IPS-NIHi11 (cell line): ENCODE measurements at regions not wholly inside any gene's neighbourhood (a gene's known extent, or its start where the extent isn't known, plus 50 kb on each side); places are given as distances from the start of the nearest gene placed in this dataset.
A peak's percentile ranks its signal among the peaks of the same experiment; 100 is the strongest.
"Not testable (repeated sequence)": the region's sequence is repeated elsewhere in the genome, so short reads cannot be mapped to it uniquely, and the experiment has no call there.

Experiments
- DNase-seq: peaks from one replicate; pipeline ENCODE4 v3.0.0; 2012; ENCODE audit warnings: mixed read lengths, low spot score

DNA sequence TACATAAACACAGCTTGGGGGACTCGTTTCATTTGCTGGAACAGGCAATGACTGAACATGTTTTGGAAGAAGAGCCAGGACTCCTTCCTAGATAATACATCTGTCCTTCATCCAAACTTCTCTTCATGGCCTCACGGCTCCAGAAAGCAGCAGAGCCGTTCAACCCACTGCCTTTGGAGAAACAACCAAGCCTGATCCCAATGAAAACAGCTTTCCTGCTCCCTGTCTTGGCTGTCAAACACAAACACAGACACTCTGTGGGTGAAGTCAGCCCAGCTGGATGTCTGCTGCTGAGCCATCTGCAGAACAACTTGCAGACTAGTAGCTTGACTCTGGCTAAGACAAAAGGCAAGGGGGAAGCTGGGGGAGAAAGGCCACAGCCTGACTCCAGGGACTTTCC lies 345.1 kb upstream of the PSMD7 start:
- DNase-seq = no peak

DNA sequence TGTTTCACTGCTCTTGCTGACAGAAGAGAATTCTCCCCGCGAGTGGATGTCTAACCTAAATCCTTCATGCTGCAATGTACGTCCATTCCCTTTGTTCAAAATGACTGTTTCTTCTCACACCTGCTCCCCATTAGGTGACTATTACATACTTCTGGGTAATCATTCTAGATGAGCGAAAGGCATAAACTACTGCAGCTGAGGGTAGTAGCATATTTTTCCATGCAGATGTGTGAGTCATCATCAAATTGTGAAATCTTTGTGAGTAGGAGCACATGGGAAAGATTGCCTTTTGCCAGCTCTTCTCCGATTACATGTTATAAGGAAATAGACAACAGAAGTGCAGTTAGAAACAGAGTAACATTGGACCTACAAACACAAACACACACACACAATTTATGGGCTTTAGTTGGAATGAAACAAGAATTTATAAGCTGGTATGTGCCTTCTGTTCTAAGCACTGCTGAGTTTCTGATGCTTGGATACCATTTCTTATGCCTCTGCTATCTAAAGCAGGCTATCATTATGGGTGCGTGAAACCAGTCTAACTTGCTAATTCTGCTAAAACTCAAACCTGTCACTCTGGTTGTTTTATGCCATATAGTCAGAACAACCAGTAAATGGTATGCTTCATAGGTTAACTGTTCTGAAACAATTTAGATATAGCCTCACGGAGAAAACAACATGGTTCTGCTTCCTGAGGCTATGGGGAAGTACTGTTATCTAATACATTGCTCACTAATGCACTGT lies 346.9 kb upstream of the PSMD7 start:
- no peak for DNase-seq

DNA sequence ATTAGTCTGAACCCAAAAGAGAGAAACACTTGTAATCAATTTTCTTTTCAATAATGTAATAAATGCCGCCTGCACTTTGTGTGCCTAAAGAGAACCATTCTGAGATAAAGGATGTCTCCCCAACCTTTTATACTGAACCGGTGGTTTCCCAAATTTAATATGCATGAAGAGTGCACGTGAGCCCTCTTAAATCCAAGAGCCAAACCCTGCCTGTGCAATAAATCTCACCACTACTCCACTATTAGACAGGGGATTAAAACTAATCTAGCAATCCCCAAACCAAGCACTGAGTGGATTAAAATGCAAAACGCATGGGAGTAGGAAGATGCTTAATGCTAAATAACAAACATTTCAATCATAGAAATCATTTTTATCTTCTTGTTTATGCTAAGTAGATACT lies 351.0 kb upstream of the PSMD7 start:
- no peak for DNase-seq

DNA sequence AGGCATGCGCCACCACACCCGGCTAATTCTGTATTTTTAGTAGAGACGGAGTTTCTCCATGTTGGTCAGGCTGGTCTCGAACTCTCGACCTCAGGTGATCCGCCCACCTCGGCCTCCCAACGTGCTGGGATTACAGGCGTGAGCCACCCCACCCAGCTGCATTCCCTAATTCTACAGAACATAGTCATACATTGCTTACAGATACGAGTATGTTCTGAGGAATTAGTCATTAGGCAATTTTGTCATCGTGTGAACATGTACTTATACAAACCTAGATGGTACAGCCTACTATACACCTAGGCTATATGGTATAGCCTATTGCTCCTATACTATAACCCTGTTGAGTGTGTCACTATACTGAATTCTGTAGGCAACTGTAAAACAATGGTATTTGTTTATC lies 353.4 kb upstream of the PSMD7 start:
- DNase-seq = not testable (repeated sequence)

DNA sequence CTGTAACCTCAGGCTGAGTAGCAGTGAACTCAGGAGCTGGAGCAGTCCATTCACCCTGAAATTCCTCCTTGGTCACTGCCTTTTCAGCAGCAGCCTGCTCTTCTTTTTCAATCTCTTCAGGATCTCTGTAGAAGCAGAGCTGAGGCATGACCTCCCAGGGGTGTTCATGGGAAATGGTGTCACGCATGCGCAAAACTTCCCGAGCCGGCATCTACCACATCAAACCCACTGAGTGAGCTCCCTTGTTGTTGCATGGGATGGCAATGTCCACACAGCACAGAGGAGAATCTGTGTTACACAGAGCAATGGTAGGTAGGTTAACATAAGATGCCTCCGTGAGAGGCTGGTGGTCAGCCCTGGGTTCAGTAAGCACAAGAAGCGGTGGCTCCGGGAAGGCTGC lies 355.8 kb upstream of the PSMD7 start:
- DNase-seq = not testable (repeated sequence)

DNA sequence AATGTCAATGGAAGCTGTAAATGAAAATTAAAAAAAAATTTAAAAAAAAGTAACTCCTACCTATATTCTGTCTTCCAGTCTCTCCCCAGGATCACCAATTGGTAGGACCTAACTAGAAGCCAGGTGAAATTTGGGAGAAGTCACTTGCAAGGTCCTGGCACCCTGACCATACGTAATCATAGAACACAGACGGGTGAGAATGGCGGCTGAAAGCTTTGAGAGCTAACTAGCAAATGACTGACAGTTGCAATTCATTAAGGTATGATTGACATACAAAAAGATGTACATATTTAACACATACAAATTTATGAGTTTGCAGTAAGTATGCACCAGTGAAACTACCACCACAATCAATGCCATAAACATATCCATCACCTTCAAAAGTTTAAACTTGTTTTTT lies 372.7 kb upstream of the PSMD7 start:
- DNase-seq = no peak

DNA sequence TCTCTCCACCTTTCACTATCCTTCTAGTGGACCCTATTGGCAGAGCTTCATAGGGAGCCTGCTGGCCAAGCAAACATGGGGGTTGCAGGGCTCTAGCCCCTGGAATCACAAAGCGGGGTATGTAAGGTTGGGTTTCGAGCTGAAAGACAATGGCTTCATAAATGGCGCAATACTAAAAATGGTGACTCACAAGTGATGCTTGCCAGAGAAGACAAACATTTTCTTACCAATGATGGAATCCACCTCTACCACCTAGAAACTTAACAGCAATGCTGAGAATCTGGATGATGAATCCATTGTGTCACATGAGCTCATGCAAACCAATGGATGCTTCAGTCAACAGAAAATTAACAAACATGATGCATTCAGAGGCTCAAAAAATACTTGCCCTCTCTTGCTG lies 375.3 kb upstream of the PSMD7 start:
- DNase-seq = no peak

DNA sequence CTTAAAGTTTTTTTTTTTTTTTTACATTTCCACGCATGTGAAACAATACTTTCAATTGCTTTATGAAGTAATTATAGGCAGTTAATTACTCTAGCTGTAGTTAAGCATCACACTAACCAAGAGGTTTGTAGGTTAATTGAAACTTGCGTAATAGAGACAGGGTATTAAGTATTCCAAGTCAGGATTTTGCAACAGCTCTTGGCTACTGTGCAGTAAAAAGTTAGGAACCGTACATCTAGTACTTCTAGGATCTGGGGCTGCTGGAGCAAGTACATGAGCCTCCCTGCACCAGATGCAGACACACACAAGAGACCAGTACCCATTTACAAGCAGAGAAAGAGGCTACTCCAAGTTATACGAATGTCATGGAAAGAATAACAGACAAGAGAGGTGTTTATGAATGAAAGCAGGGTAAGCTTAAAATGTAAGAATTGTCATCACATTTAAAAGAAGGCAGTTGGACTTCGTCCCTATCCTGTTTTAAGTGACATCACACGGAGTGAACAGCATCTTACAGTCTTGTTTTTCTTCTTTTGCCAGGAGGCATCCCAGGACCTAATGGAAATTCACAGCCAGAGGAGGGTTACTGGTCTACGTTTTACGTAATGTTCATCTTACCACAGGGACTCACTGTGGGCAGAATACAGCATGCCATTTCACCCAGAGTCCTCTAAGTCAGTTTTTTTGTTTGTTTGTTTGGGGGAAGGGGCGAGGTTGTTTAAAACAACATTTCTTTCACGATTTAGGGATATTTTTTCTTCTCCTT lies 379.6 kb upstream of the PSMD7 start:
- no peak for DNase-seq

DNA sequence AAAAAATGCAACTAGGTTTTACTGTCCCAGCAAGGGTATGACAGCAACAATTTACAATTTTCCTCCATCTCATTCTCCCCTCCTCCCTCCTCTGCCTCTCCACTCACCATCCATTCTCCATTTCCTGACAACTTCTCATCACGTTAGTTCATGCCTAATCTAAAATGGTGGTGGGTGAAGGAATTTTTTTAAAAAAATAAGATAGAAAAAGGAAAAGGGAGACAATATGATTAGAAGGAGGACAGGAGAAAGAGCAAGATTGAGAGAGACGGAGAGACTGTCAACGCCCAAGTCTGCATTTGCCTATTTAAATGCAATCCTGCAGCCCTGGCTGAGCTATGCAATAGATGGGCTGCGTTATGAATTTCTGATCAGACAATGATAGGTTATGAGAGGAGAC lies 380.7 kb upstream of the PSMD7 start:
- DNase-seq = no peak

DNA sequence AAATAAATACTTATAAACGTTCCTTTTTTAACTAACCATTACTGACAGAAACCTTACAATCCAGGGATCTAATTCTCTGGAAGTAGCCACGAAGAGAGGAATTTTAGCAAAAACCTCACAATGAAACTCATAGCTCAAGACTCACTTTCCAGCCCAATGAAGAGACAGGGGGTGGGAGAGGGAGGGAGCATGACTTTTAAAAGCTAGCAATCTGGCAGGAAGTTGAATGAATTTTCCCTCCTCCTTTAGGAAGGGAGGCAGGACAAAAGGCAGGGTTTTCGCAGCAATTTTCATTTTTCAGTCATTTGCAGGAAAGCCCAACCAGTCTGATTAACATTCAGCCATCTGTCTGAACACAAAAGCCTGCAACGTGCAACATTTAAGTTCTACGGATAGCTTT lies 381.5 kb upstream of the PSMD7 start:
- no peak for DNase-seq

DNA sequence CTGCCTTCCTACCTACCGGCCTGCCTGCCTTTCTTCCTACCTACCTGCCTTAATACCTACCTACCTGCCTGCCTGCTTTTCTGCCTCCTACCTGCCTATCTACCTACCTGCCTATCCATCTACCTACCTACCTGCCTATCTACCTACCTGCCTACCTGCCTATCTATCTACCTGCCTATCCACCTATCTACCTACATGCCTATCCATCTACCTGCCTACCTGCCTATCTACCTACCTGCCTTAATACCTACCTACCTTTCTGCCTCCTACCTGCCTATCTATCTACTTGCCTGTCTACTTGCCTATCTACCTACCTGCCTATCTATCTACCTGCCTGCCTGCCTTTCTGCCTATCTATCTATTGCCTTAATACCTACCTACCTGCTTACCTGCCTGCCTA lies 383.8 kb upstream of the PSMD7 start:
- DNase-seq = no peak

DNA sequence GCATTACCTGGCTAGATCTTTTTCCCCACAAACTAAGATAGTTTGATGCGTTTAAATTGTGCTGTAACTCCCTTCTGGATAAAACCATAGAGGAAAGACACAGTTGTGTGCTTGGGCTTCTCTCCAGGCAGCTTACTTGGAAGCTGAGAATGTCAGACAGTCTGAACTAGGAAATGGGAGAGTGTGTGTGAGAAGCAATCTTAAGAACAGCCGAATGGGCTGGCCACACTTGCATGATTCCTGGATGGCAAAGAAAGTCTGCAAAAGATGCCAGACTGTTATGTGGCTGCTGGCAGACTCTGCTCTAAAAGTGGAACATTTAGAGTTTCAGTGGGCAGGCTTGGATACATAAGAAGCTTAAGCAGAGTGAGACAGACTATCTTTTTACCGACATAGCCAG lies 384.3 kb upstream of the PSMD7 start:
- no peak for DNase-seq

DNA sequence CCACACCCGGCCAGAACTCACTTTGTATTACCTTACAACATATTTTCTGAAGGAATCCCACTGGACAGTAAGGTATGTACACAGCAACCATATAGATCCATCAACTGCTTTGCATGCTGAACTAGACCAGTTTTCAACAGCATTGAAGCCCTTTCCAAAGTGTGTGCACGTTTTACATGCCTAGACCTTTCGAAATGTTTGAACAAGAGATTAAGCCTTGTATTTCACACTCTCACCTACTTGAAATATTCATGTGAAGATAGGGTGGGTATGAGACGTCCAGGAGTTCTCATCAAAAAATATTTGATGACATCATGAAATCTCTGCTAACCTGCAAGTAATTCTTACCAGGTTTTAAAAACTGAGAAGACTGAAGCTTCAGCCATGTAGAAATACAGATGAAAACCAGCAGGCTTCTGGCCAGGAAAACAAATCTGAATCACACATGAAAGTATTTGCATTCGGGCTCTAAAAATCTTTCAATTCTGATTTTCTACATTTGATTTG lies 387.0 kb upstream of the PSMD7 start:
- no peak for DNase-seq

DNA sequence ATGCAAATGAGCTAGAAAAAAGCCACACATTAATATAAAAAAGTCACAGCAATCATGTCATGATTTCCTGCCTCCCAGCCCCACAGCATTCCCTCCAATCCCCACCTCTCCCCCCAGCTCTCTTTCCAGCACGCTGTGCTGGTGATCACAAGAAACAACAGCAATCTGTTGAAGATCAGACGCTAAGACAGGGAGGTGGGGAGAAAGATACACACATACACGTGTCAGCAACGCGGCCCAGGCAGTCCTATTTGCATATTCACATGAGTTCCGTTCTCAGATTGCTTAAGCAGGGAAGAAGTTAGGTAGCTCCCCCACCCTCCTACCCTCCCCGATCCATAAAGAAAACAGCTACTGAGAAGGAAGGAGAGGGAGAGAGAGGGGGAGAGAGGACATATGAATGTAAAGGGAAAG lies 405.5 kb upstream of the PSMD7 start:
- DNase-seq = peak; percentile 37

DNA sequence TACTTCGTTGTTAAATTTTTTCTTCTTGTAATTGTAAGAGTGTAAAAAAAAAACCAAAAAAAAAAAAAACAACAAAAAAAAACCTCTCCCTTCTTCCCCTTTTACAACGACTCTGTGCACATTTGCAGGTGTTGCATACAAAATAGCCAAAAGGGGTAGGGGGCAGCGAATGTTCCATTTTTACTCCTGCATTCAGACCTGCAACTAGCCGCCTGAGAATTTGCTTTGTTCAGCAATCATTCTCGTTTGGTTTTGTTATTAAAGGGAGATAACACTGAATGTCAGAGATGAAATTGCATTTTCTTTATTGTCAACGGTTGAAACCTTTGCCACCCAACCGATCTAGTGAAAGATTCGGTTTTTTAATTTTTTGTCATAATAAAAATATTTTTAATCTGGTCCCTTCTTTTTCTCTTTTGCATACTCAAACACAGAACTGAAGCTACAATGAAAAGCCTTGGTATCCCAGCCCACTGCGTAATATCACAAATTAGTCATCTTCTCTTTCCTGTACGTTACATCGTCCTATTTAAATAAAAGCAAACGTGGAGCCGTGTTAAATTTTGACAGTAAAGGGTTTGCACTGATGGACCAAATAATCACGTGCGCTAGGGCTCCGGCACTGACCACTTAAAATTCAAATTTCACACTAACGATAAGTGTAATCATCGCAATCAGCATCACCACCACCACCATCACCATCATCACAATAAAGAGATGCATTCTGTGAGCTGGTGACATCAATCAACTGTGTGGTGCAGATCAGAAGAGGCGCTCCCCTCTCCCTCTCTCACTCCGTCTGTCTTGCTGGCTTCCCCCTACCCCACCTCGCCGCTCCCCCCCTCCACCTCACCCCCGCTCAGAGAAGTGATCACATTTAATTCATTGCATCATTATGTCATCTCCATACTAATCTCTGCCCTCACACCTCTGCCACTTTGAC lies 406.2 kb upstream of the PSMD7 start:
- peak; percentile 22 for DNase-seq

DNA sequence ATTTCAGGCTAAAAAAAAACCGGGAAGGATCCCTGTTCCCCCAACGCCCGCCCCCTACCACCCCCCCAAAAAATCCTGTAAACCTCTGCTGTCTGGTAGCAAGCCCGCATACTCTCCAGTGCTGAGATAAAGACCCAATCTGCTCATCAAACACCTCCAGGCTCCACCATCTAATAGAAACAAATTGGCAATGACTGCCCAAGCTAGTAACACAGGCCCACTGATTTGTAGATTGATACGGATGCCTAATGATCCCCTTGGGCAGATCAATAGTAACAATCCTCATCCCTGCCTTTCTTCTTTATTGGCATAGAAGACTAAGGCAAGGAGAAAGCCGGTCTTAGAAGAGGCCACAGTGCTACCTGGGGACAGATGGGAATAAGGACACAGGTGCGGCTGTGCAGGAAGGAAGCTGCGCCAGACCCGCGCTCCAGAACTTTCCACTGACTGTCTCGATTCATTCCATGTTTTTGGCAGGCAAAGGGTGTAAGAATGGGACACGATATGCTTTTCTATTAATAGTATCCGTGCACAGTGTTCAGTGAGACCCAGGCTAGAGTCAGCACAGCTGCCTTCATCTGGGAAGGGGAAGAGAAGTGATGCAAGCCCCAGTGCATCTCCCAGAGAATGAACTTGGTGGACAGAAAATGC lies 407.6 kb upstream of the PSMD7 start:
- DNase-seq = no peak

DNA sequence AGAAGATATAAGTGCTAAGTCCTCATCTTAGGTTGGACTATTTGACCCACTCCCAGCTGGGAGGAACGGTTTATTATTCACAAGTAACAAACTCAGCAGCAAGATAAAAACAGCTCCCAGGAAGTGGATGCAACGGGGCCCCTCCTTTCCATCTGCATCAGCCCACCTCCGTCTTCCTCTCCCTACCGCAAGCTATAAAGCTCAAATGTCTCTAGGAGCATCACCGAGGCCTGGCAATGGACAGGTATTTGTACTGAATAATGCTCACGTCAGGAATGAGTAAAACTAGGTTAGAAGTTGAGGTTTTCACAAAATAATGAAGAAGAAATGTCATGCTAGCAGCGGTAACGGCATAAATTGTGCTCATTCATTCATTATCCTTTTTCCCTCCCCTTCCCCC lies 408.7 kb upstream of the PSMD7 start:
- DNase-seq = no peak

DNA sequence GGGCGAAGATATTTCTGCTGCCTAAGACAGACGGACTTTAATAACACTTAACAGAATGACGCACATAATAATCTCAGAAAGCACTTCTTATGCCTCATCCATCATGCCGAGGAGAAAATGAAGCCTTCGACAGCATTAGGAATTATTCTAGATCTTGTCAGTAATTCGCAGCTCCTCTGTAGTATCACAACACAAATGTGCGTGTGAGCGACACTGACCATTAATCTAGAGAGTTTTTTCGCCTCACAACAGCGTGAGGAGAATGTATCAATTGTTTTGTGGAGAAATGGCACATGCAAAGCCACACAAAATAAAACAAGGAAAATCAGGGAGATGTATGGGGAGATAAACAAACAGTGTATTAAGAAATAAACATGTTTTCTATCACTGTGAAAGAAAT lies 410.2 kb upstream of the PSMD7 start:
- DNase-seq = no peak

DNA sequence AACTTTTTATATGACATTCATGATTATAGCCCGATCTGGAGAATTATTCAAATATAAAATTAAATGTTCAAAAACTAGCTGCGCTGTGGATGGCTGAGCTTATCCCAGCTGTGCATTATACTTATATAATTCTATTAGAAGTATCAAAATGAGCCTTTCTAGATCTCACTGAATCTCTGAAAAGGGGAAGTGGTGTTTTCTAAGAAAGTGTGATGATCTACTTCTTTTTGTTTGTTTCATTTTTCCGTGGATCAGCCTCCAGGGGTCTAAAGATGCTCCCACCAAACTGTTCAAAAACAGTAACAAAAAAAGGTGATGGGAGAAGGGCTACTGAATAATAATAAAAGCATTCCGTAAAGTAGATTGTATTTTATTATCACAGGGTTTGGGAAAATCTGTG lies 411.3 kb upstream of the PSMD7 start:
- no peak for DNase-seq

DNA sequence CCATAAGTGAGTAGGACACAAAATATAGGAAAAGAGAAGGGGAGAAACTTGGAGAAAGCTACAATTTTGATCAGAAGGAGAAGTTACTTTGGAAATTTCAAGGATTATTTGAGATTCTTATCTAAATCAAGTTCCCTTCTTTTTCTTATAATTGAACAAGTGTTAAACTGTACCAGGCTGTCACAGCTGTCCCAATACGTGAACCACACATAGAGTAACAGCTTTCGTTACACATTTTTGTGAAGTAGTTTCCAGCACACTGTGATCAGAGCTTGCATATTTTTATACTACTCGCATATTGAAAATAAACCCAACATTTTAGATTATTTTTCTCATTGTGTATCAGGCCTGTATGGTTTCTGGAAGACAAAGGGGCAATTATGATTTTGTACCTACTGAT lies 412.8 kb upstream of the PSMD7 start:
- no peak for DNase-seq

DNA sequence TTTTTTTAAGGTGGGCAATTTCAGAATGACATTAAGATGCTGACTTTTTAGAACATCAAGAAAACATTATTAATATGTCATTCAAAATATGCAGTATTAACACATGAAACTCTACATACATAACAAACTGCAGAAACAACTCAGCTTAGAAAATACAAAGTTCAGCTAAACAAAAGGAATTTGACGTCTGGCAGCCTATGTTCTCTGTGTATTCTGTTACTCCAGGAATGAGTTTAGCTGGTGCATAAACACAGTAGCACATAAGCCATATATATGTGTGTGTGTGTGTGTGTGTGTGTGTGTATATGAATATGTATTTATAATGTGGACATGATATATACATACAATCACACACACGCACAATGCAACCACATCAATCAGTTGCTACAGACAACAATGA lies 413.5 kb upstream of the PSMD7 start:
- DNase-seq = no peak

DNA sequence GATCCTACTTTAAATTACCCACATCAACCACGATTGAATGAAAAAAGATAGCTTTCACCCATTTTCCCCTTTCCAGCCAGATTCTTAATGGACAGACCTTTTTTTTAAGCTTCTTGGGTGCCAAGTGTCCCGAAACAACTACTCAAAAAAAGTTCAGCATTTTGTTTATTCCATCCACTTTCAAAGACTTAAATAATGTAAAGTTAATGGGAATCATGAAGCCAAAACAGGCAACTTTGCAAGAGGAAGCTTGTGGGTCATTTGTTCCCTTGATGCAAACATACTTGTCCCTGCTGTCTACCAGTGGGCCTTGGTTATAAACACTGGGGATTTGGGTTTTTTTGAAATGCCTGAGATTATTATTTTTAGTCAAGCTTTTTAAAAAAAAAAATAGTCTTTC lies 414.0 kb upstream of the PSMD7 start:
- DNase-seq = no peak
